Gastrocnemius medialis (tissue), 4 donors: ENCODE measurements at regions not wholly inside any gene's neighbourhood (a gene's known extent, or its start where the extent isn't known, plus 50 kb on each side); places are given as distances from the start of the nearest gene placed in this dataset.

ENCODE experiments used
- ATAC-seq, 2 donors: fragments of 150-250 bp; one replicate each; pipeline ENCODE4 v1.9.1; 2016
- DNase-seq, 2 donors: peaks; one replicate each; pipeline ENCODE4 v3.0.0-alpha.2; 2019
- H3K27ac ChIP-seq, 4 donors: fragments of 200-600 bp; sonication (generic); 1 replicate in 1 of 4; 2 replicates in 3 of 4; pipeline ENCODE4 v1.5.1; 2016 to 2018; ENCODE audit warnings: mild to moderate bottlenecking in 2 of 4, moderate library complexity in 1 of 4
- H3K27me3 ChIP-seq, 3 donors: fragments of 200-600 bp; sonication (generic) in 2 of 3; 1 replicate in 1 of 3; 2 replicates in 2 of 3; pipeline versions ENCODE4 v1.5.1 to v1.6.0; 2016 to 2019; ENCODE audit warnings: mild to moderate bottlenecking in 1 of 3, moderate library complexity in 1 of 3
- H3K36me3 ChIP-seq, 2 donors: fragments of 200-600 bp; sonication (generic) in 1 of 2; one replicate each; pipeline ENCODE4 v1.5.1; 2017 to 2018
- H3K4me1 ChIP-seq, 2 donors: fragments of 200-600 bp; sonication (generic) in 1 of 2; one replicate each; pipeline ENCODE4 v1.5.1; 2016 to 2017; ENCODE audit warnings: mild to moderate bottlenecking in 2 of 2
- H3K4me3 ChIP-seq, 4 donors: fragments of 200-600 bp; sonication (generic) in 3 of 4; 1 replicate in 1 of 4; 2 replicates in 3 of 4; pipeline ENCODE4 v1.5.1; 2016 to 2019; ENCODE audit warnings: mild to moderate bottlenecking in 2 of 4
- H3K9me3 ChIP-seq, 3 donors: fragments of 200-600 bp; sonication (generic) in 2 of 3; 1 replicate in 1 of 3; 2 replicates in 2 of 3; pipeline ENCODE4 v1.5.1; 2016 to 2019
- POLR2A ChIP-seq, 2 donors: fragments of 450-650 bp; IDR thresholded peaks; one replicate each; pipeline ENCODE4 v1.6.1; 2017; ENCODE audit warnings: antibody characterized with exemption in 2 of 2, mild to moderate bottlenecking in 2 of 2, moderate library complexity in 2 of 2
- in situ Hi-C, 4 donors: fragments of 200-750 bp; cut with MboI; loops; one replicate each; pipeline versions ENCODE4 v1.15.0 to v1.8.0; 2017; ENCODE audit warnings: low sequenced_read_pairs in 4 of 4
- intact Hi-C: fragments of 100-400 bp; cut with DNase I; formaldehyde crosslinking; loops from one replicate; pipeline ENCODE4 v1.15.1; 2023; ENCODE audit warnings: low total_unique reads
- TF ChIP-seq, protein P1 (sequence below), 5 experiments: fragments of 450-650 bp in 3 of 5; fragments of 200-600 bp in 2 of 5; sonication (generic) in 2 of 5; IDR thresholded peaks in 4 of 5; conservative IDR thresholded peaks in 1 of 5; 1 replicate in 4 of 5; 2 replicates in 1 of 5; pipeline ENCODE4 v1.5.1; 2016 to 2019; ENCODE audit warnings: antibody characterized with exemption in 5 of 5, mild to moderate bottlenecking in 3 of 5, moderate library complexity in 3 of 5

DNA sequence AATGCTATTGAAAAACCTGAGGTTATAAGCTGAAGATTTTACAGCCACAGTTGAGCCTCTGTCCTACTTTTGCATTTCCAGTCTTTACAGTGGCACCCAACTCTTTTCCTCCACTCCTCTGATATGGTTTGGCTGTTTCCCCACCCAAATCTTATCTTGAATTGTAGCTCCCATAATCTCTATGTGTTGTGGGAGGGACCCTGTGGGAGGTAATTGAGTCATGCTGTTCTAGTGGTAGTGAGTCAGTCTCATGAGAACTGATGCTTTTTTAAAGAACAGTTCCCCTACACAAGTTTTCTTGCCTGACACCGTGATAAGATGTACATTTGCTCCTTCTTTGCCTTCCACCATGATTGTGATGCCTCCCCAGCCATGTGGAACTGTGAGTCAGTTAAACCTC lies 646.1 kb upstream of the SEMA6A start:
- DNase-seq (no peak), ATAC-seq (no peak)
- no peaks in the 10 kb centered on the region for H3K27me3 ChIP-seq
- no peaks in the 10 kb centered on the region for H3K9me3 ChIP-seq
- intact Hi-C loops (no loop called here), in situ Hi-C loops (no loop called here)
- H3K4me1 ChIP-seq, result no peaks in the 10 kb centered on the region
- no peaks in the 10 kb centered on the region for H3K36me3 ChIP-seq
- no peak overlapping the region for H3K4me3 ChIP-seq
- TF ChIP-seq POLR2A (IDR thresholded peaks at IDR 0.05), result no peak
- TF ChIP-seq, protein P1, sequence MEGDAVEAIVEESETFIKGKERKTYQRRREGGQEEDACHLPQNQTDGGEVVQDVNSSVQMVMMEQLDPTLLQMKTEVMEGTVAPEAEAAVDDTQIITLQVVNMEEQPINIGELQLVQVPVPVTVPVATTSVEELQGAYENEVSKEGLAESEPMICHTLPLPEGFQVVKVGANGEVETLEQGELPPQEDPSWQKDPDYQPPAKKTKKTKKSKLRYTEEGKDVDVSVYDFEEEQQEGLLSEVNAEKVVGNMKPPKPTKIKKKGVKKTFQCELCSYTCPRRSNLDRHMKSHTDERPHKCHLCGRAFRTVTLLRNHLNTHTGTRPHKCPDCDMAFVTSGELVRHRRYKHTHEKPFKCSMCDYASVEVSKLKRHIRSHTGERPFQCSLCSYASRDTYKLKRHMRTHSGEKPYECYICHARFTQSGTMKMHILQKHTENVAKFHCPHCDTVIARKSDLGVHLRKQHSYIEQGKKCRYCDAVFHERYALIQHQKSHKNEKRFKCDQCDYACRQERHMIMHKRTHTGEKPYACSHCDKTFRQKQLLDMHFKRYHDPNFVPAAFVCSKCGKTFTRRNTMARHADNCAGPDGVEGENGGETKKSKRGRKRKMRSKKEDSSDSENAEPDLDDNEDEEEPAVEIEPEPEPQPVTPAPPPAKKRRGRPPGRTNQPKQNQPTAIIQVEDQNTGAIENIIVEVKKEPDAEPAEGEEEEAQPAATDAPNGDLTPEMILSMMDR (IDR thresholded peaks at IDR 0.05 in 4 of 5, conservative IDR thresholded peaks at IDR 0.05 in 1 of 5), result no peak
- H3K27ac ChIP-seq, result no peak overlapping the region

DNA sequence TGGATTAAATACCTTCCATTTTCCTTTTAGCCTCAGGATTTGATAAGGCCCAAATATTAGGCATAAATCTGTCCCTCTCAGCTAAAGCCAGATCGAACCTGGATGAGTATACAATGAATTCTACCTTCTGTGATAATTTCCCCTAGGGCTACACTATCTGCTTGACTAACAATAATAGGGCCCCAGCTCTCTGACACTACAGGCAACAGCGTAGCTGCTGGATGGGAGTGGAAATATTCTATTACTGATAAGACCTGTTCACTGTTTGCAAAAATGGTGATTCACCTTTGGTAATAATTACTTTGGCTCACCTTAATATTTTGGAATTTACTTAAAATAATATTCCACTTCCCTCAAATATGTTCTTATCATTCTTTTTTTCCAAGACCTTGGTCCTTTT lies 644.2 kb upstream of the SEMA6A start:
- no peaks in the 10 kb centered on the region for H3K27me3 ChIP-seq
- no peak overlapping the region for H3K27ac ChIP-seq
- TF ChIP-seq, protein P1 (IDR thresholded peaks at IDR 0.05 in 4 of 5, conservative IDR thresholded peaks at IDR 0.05 in 1 of 5), result no peak
- TF ChIP-seq POLR2A (IDR thresholded peaks at IDR 0.05), result no peak
- in situ Hi-C loops, result no loop called here
- ATAC-seq (no peak), DNase-seq (no peak)
- H3K36me3 ChIP-seq, result no peaks in the 10 kb centered on the region
- intact Hi-C loops, result no loop called here
- no peaks in the 10 kb centered on the region for H3K9me3 ChIP-seq
- H3K4me3 ChIP-seq, result no peak overlapping the region
- H3K4me1 ChIP-seq, result no peaks in the 10 kb centered on the region

DNA sequence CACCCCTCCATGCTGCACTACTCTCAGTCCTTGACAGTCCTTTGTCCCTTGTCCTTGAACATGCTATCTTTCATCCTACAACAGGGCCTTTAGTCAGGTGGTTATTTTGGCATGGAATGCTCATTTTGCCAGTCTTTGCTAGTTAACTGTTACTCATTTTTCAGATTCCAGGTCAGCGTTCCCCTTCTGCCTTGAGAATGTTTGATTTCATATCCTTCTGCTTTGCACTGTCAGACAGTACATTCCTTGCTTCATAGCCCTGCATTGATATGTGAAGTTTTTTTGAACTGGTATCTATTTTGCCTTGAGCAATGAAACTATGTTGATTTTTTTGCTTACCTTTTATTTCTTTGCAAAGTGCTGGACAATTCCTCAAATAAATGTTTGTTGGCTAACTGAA lies 638.2 kb upstream of the SEMA6A start:
- H3K4me3 ChIP-seq, result no peak overlapping the region
- no peak overlapping the region for H3K27ac ChIP-seq
- no peak for ATAC-seq
- in situ Hi-C loops (no loop called here), intact Hi-C loops (no loop called here)
- no peak for TF ChIP-seq POLR2A (IDR thresholded peaks at IDR 0.05)
- TF ChIP-seq, protein P1 (IDR thresholded peaks at IDR 0.05 in 4 of 5, conservative IDR thresholded peaks at IDR 0.05 in 1 of 5), result no peak
- H3K36me3 ChIP-seq, result no peaks in the 10 kb centered on the region
- H3K9me3 ChIP-seq, result no peaks in the 10 kb centered on the region
- H3K4me1 ChIP-seq, result no peaks in the 10 kb centered on the region
- H3K27me3 ChIP-seq, result no peaks in the 10 kb centered on the region
- DNase-seq, result no peak

DNA sequence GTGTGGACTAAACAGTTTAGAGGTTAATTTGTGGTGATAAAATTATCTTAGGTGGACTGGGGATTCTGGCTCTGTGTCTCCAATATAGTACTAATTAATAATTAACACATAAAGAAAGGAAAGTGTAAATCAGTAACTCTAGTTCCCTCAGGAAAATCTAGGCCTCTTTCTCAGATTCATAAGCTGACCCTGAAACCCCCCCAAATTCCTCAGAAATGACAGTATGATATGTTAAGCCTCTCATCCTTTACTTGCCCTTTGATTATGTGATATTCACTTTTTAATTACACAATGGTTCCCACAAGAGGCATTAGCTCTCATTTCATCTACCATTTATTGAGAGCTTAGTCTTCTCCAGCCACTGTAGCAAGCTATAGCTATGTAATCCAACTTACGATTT lies 636.2 kb upstream of the SEMA6A start:
- intact Hi-C loops, result no loop called here
- DNase-seq, result no peak
- Histone ChIP-seq H3K36me3 (no peaks in the 10 kb centered on the region), H3K9me3 (no peaks in the 10 kb centered on the region), H3K27me3 (no peaks in the 10 kb centered on the region), H3K4me1 (no peaks in the 10 kb centered on the region), H3K27ac (no peak overlapping the region), H3K4me3 (no peak overlapping the region)
- no peak for ATAC-seq
- TF ChIP-seq, protein P1 (IDR thresholded peaks at IDR 0.05 in 4 of 5, conservative IDR thresholded peaks at IDR 0.05 in 1 of 5), result no peak
- TF ChIP-seq POLR2A (IDR thresholded peaks at IDR 0.05), result no peak
- in situ Hi-C loops, result no loop called here

DNA sequence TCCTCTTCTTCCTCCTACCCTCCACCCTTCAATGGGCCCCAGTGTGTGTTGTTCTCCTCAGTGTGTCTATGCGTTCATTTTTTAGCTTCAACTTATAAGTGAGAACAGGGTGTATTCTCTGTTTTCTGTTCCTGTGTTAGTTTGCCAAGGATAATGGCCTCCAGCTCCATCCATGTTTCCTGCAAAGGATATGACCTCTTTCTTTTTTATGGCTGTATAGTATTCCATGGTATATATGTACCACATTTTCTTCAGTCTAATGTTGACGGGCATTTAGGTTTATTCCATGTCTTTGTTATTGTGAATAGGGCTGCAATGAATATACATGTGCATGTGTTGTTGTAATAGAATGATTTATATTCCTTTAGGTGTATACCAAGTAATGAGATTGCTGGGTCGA lies 634.9 kb upstream of the SEMA6A start:
- intact Hi-C loops, result no loop called here

More for the DNA sequence above, 634.9 kb upstream of the SEMA6A start:
- Histone ChIP-seq H3K9me3 (no peaks in the 10 kb centered on the region), H3K27me3 (no peaks in the 10 kb centered on the region), H3K4me3 (no peak overlapping the region), H3K36me3 (no peaks in the 10 kb centered on the region), H3K4me1 (no peaks in the 10 kb centered on the region), H3K27ac (no peak overlapping the region)
- DNase-seq (no peak), ATAC-seq (no peak)
- in situ Hi-C loops, result no loop called here
- TF ChIP-seq, protein P1 (IDR thresholded peaks at IDR 0.05 in 4 of 5, conservative IDR thresholded peaks at IDR 0.05 in 1 of 5), result no peak
- TF ChIP-seq POLR2A (IDR thresholded peaks at IDR 0.05), result no peak
